RWPE1 (cell line): ENCODE measurements at regions not wholly inside any gene's neighbourhood (a gene's known extent, or its start where the extent isn't known, plus 50 kb on each side); places are given as distances from the start of the nearest gene placed in this dataset.

Source experiments
- CTCF ChIA-PET: fragments of 350-600 bp; sonication (Branson Sonifier 250); formaldehyde crosslinking; extraction: SDS; loops from one replicate; lab custom pipeline; 2021; lab: Yijun Ruan, JAX
- POLR2A ChIA-PET: fragments of 400-600 bp; formaldehyde crosslinking; extraction: SDS; loops from one replicate; lab custom pipeline; 2020; ENCODE audit warnings: antibody characterized with exemption; ENCODE audit not compliant: low non-redundant PET; lab: Yijun Ruan, JAX
- DNase-seq: peaks from one replicate; pipeline ENCODE4 v3.0.0; 2012; ENCODE audit warnings: low spot score
- H3K27ac ChIP-seq: fragments of 450-650 bp; 2 replicates; pipeline ENCODE4 v1.5.1; 2017
- CTCF ChIP-seq: fragments of 450-650 bp; conservative IDR thresholded peaks from 2 replicates; pipeline ENCODE4 v1.5.1; 2017; ENCODE audit warnings: low read depth, mild to moderate bottlenecking

- no peak for DNase-seq
- CTCF ChIA-PET = no interaction called here
- POLR2A ChIA-PET = no interaction called here
- H3K27ac ChIP-seq = no peak overlapping the region
- TF ChIP-seq CTCF = no peak
Measured at GRCh38 chr3:28590860-28591259, 242.2 kb upstream of the AZI2 start.

GRCh38 chr3:28595372-28595771 lies 246.7 kb upstream of the AZI2 start:
- CTCF ChIA-PET = no interaction called here
- no peak overlapping the region for H3K27ac ChIP-seq
- peak; percentile 1 for DNase-seq
- POLR2A ChIA-PET = no interaction called here
- no peak for TF ChIP-seq CTCF

- CTCF ChIA-PET = no interaction called here
- no peak overlapping the region for H3K27ac ChIP-seq
- TF ChIP-seq CTCF = no peak
- DNase-seq = no peak
- POLR2A ChIA-PET = no interaction called here
Measured at GRCh38 chr3:28597452-28597851, 248.8 kb upstream of the AZI2 start.

- ChIA-PET POLR2A (no interaction called here), CTCF (no interaction called here)
- peak; percentile 3 for DNase-seq
- TF ChIP-seq CTCF = no peak
- H3K27ac ChIP-seq = no peak overlapping the region
Measured at GRCh38 chr3:28598165-28598564, 249.5 kb upstream of the AZI2 start.

- POLR2A ChIA-PET = no interaction called here
- CTCF ChIA-PET = no interaction called here
- TF ChIP-seq CTCF = no peak
- no peak for DNase-seq
- no peak overlapping the region for H3K27ac ChIP-seq
Measured at GRCh38 chr3:28601291-28601690, 252.7 kb upstream of the AZI2 start.

GRCh38 chr3:28606283-28606682 lies 257.7 kb upstream of the AZI2 start:
- TF ChIP-seq CTCF = no peak
- CTCF ChIA-PET = interaction anchor here (0.6 kb wide), 1 partner anchor 12 kb away, joined by 4 read pairs; no protein-coding TSS in a partner anchor
- DNase-seq = no peak
- POLR2A ChIA-PET = no interaction called here
- no peak overlapping the region for H3K27ac ChIP-seq

- DNase-seq = no peak
- no peak for TF ChIP-seq CTCF
- POLR2A ChIA-PET = no interaction called here
- CTCF ChIA-PET = no interaction called here
- H3K27ac ChIP-seq = no peak overlapping the region
Measured at GRCh38 chr3:28612232-28612631, 263.6 kb upstream of the AZI2 start.
